ENCODE measurements at regions not wholly inside any gene's neighbourhood (a gene's known extent, or its start where the extent isn't known, plus 50 kb on each side); places are given as distances from the start of the nearest gene placed in this dataset.

- TF ChIP-seq POLR2A (IDR thresholded peaks at IDR 0.05), result no peak
- no peak for TF ChIP-seq CTCF (IDR thresholded peaks at IDR 0.05)
Measured at GRCh38 chr13:103156346-103156998, 90.3 kb upstream of the SLC10A2 start.

Measured in breast epithelium (tissue), 3 donors.